Kidney epithelial cell (primary cell): ENCODE measurements at regions not wholly inside any gene's neighbourhood (a gene's known extent, or its start where the extent isn't known, plus 50 kb on each side); places are given as distances from the start of the nearest gene placed in this dataset.
"Not testable (repeated sequence)": the region's sequence is repeated elsewhere in the genome, so short reads cannot be mapped to it uniquely, and the experiment has no call there.

ENCODE experiments used
- DNase-seq: peaks from one replicate; pipeline ENCODE4 v3.0.0-alpha.2; 2010; ENCODE audit warnings: low read depth
- H3K27me3 ChIP-seq: 2 replicates; pipeline ENCODE4 v1.6.0; 2011; ENCODE audit warnings: low read length; ENCODE audit not compliant: control insufficient read depth, insufficient read depth
- H3K36me3 ChIP-seq: 2 replicates; pipeline ENCODE4 v1.5.1; 2011; ENCODE audit warnings: low read length; ENCODE audit not compliant: control insufficient read depth, insufficient read depth
- H3K4me3 ChIP-seq: 2 replicates; pipeline ENCODE4 v1.5.1; 2011; ENCODE audit warnings: low read depth, mild to moderate bottlenecking, control low read depth, low read length
- CTCF ChIP-seq: IDR thresholded peaks from 2 replicates; pipeline ENCODE4 v1.5.1; 2011; ENCODE audit warnings: mild to moderate bottlenecking, moderate library complexity, low read length, control low read depth, inconsistent platforms; ENCODE audit not compliant: insufficient read depth, poor library complexity, severe bottlenecking

DNA sequence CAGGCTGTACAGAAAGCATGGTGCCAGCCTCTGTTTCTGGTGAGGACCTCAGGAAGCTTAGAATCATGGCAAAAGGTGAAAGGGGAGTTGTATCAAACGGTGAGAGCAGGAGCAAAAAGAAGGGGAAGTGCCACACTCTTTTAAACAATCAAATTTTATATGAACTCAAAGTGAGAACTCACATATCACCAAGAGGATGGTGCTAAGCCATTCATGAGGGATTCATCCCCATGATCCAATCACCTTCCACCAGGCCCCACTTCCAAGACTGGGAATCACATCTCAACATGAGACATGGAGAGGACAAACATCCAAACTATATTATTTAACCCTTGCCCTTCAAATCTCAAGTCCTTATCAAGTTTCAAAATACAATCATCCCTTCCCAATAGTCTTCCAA lies 836.7 kb downstream of the SLITRK5 start:
- no peaks in the 10 kb centered on the region for H3K27me3 ChIP-seq
- no peak for TF ChIP-seq CTCF
- no peak overlapping the region for H3K4me3 ChIP-seq
- no peak for DNase-seq
- no peaks in the 10 kb centered on the region for H3K36me3 ChIP-seq

GRCh38 chr13:88512993-88513392 lies 841.8 kb downstream of the SLITRK5 start:
- DNase-seq, H3K36me3 ChIP-seq: not testable (repeated sequence)

DNA sequence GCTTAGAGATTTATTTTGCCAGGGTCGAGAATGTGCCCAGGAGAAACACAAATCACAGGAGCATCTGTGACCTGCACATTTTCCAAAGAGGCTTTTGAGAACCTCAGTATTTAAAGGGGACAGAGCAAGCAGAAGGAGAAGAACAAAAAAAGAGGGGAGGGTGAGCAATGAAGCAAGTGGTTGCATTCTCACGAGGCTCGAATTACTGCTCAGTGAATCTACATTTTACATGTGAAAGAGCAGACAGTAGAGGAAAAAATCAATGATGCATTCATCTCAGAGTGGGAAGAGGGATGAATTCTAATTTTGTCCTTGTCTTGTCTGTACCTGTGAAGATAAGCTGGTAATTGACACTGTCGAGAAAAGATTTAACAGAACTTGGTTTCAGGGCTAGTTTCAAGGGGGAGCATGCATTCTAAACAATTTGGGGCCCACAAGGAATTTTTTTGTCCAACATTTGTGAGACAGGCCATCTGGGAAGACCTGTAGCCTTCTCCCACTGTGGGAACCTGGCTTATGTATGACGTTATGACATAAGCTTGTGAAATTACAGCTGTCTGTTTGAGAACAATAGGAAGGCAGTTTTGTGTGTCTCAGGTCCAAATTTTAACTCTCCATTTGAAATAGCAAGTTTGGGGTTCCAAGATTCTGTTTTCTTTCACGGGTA lies 855.1 kb downstream of the SLITRK5 start:
- Histone ChIP-seq H3K27me3 (no peaks in the 10 kb centered on the region), H3K36me3 (no peaks in the 10 kb centered on the region), H3K4me3 (no peak overlapping the region)
- no peak for DNase-seq
- no peak for TF ChIP-seq CTCF

More at GRCh38 chr13:88512993-88513392, 841.8 kb downstream of the SLITRK5 start:
- not testable (repeated sequence) for H3K27me3 ChIP-seq, H3K4me3 ChIP-seq

DNA sequence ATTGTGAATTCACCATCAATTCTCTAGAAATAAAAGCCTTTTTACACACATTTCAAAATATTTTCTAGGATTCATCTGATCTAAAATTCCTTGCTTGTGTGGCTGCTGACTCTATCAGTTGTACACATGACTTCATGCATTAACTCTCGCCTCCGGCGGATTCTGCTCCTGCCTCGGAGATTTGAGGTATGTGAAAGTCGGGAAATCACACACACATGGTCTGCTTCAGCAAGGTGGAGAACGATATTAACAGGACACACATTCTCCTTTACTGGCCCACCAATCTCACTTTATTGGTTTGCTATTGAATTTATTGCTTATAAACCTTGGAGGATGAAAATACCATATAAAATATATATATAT lies 855.7 kb downstream of the SLITRK5 start:
- no peak for TF ChIP-seq CTCF
- Histone ChIP-seq H3K36me3 (no peaks in the 10 kb centered on the region), H3K27me3 (no peaks in the 10 kb centered on the region), H3K4me3 (no peak overlapping the region)
- no peak for DNase-seq

- Histone ChIP-seq H3K4me3 (no peak overlapping the region), H3K27me3 (no peaks in the 10 kb centered on the region), H3K36me3 (no peaks in the 10 kb centered on the region)
- TF ChIP-seq CTCF = no peak
- no peak for DNase-seq
Observed at GRCh38 chr13:88541994-88542393, 870.8 kb downstream of the SLITRK5 start.

- no peak for DNase-seq
- no peaks in the 10 kb centered on the region for H3K36me3 ChIP-seq
- TF ChIP-seq CTCF = no peak
- H3K4me3 ChIP-seq = no peak overlapping the region
- H3K27me3 ChIP-seq = no peaks in the 10 kb centered on the region
Observed at GRCh38 chr13:88544836-88545235, 873.7 kb downstream of the SLITRK5 start.
